Ammon's horn (tissue), 1 donor: ENCODE measurements at regions not wholly inside any gene's neighbourhood (a gene's known extent, or its start where the extent isn't known, plus 50 kb on each side); places are given as distances from the start of the nearest gene placed in this dataset.

Experiments
- DNase-seq: peaks from one replicate; pipeline ENCODE4 v3.0.0-alpha.2; 2016; ENCODE audit warnings: low spot score

- peak; percentile 61 for DNase-seq
Observed at GRCh38 chr15:70262591-70263274, 165.0 kb upstream of the TLE3 start.

- DNase-seq, result no peak
Observed at GRCh38 chr15:70262171-70262570, 164.5 kb upstream of the TLE3 start.

GRCh38 chr15:70261083-70261482 is 163.4 kb upstream of the TLE3 start:
- DNase-seq, result no peak

DNA sequence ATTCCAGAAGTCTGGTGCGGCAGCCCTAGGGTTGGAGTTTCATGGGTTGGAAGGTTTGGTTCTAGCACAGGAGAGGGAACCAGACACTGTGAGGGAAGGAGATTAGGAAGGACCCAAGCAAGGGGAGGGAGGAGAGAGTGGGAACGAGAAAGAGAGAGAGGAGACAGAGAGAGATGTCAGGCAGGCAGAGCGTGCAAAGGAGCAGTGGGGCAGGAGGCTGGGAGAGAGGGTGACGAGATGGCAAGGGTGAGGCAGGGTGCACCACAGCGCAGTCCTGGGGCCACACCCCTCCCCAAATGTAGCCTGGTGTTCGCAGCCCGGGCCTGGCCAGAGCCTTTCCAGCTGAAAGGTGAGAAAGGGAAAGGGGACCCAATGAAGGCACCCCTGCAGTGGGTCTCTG is 162.9 kb upstream of the TLE3 start:
- no peak for DNase-seq

DNA sequence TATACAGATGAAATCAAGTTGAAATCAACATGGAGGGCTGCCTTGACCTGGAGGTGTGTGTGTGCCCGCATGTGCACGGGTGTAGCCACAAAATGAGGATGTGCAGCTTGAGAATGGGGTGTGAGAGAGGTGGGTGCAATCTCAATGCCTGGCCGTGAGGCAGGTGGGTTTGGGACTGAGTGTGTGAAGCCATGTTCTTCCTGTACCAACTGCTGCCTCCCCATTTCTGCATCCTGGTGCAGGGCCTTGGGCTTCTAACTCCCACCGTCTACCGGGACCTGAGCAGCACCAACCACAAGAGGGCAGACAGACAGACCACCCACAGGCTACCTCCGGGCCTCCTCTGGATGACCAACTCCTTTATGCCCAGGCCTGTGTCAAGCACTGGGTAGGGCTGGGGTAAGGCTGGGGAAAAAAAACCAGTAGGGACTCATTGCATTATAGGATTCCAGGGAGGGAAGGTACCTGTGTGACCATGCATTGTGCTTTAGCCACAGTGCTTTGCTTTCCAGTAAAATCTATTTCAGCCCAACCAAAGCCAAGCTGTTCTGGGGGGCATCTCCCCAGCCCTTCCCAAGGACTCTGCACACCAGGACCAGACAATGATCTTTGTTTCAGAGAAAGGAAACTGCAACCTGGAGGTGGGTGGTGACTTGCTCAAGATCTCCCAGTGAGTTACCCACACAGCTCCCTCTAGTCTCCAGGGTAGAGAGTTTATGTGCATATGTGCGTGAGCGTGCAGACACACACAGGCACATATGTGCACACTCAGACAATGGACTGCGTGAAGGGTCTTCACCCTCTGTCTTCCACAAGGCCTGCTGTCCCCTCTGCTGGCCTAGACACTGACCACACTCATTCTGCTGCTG is 162.2 kb upstream of the TLE3 start:
- DNase-seq, result no peak

GRCh38 chr15:70259028-70259424 is 161.3 kb upstream of the TLE3 start:
- DNase-seq, result peak; percentile 77

DNA sequence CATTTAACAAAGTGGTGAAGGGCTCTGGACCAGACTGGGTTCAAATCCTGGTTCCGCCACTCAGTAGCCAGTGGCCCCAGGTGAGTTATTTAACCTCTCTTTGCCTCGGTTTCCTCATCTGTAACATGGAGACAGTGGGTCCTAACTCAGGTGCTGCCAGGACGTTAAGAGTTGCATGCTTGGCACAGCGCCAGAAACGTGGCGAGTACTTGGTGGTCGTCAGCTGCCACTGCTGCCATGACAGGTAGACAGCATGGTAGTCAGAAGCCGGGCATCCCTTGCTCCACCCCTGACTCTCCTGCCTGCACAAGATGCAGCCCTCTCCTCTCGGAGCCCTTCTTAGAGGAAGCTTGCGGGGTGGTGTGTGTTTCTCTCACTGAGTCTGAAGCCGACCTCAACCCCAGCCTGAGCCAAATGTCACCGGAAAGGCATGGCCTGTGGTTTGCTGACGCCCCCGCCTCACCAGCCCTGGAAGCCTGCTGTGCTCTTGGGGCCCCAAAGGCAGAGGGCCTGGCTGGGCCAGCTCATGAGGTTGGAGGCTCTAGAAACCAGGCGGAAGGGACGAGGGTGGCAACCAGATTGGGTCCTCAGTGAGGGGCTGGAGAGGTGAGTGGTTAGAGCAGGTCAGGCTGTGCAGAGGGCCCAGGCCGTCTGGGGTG is 160.8 kb upstream of the TLE3 start:
- peak; percentile 62 for DNase-seq

- DNase-seq, result peak; percentile 66
Observed at GRCh38 chr15:70257573-70258248, 160.0 kb upstream of the TLE3 start.

DNA sequence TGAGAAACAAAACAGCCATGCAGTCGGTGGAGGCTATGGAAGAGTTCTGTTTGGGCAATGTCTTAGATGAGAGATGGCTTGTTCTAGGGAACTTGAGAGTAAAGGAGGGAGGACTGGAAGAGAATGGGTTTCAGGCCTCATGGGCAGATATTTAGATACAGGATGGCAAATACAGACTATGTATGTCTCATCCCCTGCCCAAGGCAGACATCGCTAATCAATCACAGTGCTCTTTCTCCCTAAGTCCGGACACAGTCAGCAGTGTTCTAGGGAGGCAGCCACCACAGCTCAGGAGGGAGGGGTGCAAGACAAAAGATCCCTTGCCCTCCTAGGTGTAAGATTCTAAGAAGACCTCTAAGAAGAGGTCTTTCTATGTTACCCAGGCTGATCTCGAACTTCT is 159.3 kb upstream of the TLE3 start:
- no peak for DNase-seq

- no peak for DNase-seq
Observed at GRCh38 chr15:70254311-70254869, 156.7 kb upstream of the TLE3 start.

GRCh38 chr15:70253461-70254156 is 155.9 kb upstream of the TLE3 start:
- no peak for DNase-seq

GRCh38 chr15:70252951-70253320 is 155.2 kb upstream of the TLE3 start:
- DNase-seq, result no peak

DNA sequence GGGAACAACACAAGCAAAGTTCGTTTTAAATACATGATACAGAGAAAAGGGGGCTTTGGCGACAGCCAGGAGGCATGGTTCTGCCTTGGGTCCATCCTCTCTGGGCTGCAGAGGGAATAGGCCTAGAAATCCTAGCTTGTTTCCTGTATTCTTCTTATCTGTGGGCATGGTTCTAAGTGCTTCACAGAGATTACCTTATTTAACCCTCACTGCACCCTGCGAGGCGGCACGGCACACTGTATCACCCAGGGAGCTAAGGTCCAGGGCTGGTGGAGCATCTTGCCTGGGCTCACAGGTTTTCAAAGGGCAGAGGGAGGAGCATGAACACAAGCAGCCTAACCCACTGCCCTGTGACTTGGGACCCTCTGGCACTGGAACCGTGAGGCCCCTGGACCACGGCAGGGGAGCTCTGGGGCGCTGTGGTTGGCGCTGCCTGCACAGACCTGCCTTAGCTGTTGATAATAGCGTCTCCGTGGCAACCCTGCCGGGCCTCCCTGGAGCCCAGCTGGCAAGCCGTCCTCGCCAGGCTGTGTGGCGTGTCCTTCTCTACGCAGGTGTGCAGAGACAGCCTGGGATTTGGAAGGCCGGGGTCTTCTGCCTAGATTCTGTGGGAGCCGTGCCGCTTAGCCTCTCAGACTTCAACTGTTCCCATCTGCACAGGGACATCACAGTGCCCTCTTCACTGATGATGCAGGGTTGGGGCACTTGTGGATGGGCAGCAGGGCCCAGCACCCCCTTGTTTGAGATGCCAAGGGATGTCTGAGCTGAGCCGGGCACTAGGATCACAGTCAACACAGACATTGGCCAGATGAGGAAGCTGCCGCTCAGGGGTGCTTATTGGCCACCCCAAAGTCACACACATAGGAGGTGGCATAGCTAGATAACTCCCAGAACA is 154.6 kb upstream of the TLE3 start:
- DNase-seq, result peak; percentile 28

DNA sequence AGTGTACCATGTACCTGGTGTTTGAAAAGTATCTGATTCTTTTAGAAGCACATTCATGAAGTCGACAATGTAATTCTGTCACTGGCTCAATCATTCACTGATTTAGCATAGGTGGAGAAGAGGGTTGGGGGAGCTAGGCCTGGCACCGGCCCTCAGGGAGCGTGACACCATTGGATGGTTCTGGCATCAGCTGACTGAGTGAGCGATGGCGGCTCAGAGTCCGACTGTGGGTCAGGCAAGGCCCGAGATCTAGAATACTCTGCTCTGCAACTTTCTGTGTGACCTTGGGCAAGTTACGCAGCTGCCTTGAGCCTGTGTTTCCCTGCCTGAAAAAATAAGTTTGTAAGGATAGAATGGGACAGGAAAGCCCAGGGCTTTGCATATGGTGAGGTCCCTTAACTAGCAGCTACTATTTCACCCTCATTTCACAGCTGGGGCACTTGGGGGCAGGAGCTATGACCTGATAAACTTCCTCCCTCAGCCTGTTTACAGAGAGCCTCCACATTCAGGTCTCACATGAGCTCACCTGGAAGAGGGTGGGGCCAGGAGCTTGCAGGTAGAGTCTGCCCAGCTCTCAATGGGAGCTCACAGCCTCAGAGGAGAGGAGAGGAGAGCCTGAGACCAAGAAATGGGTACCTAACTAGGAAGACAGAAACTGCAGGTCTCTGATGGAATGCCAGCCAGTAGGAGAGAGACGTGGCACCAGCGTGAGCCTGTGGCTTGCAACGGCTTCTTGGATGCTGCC is 153.7 kb upstream of the TLE3 start:
- no peak for DNase-seq

- DNase-seq, result no peak
Observed at GRCh38 chr15:70250208-70251201, 152.8 kb upstream of the TLE3 start.

GRCh38 chr15:70249616-70250015 is 151.9 kb upstream of the TLE3 start:
- DNase-seq, result no peak

GRCh38 chr15:70248116-70249025 is 150.7 kb upstream of the TLE3 start:
- DNase-seq, result no peak
